HG03175 (cell line): ENCODE measurements at regions not wholly inside any gene's neighbourhood (a gene's known extent, or its start where the extent isn't known, plus 50 kb on each side); places are given as distances from the start of the nearest gene placed in this dataset.
"Not testable (repeated sequence)": the region's sequence is repeated elsewhere in the genome, so short reads cannot be mapped to it uniquely, and the experiment has no call there.

Source experiments
- ATAC-seq: cut with Tn5 transposase; IDR thresholded peaks from one replicate; pipeline ENCODE4 v1.9.1; 2021; ENCODE audit warnings: mild to moderate bottlenecking, moderate library complexity; ENCODE audit not compliant: unreplicated experiment

DNA sequence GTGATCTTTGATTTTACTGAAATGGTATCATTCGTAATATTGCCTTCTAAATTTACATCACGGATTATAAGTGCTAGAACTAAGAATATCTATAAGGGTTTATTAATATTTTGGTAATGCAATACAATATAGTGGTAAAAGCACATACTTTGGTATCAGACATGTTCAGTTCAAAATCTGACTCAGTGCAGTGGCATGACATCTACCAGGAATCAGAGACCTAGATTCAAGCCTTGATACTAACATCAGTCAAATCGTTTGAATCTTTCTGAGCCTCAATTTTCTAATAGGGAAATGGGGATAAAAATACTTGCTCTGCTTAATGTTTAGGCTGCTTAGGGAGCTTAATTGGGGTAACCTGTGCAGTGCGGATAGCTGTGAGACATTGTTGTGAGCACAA is 488.0 kb downstream of the BCKDHB start:
- ATAC-seq, result no peak

- ATAC-seq, result no peak
These were observed 486.0 kb downstream of the BCKDHB start for GRCh38 chr6:80592436-80592835.

DNA sequence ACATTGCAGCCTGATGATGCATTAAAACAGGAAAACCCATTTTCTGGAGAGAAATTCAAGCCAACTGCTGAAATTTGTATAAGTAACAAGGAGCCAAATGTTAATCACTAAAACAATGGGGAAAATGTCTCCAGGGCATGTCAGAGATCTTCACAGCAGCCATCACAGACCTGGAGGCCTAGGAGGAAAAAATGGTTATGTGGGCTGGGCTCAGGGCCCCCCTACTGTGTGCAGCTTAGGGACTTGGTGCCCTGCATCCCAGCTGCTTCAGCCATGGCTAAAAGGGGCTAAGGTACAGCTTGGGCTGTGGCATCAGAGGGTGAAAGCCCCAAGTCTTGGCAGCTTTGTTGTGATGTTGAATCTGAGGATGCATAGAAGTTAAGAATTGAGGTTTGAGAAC is 479.8 kb downstream of the BCKDHB start:
- ATAC-seq, result no peak

DNA sequence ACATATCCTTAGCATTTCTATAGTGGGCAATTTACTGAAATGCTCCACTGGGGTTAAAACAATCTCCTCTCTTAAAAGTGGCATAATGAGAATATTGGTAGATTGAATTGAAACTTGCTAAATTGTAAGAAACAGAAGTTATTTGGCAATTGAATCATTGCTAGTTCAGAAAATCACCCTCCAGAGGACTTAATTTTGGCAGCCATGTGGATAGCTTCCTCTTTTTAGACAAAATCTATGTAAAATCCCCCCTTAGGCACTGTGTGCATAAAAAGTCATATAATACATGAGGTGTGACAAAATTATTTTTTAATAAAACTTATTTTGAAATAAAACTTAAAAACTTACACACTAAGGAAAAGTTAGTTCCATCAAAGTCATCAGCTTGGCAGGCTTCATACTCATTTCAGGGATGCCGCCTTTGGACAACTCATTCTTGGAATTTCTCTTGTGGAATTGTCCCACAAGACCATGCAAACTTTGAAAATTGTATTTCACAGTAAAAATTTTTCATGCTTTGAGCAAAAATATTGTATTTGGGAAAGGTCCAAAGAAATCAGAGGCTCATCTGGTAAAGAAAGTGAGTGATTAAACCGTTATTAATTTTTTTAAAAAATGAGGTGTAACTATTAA is 473.0 kb downstream of the BCKDHB start:
- ATAC-seq, result no peak

DNA sequence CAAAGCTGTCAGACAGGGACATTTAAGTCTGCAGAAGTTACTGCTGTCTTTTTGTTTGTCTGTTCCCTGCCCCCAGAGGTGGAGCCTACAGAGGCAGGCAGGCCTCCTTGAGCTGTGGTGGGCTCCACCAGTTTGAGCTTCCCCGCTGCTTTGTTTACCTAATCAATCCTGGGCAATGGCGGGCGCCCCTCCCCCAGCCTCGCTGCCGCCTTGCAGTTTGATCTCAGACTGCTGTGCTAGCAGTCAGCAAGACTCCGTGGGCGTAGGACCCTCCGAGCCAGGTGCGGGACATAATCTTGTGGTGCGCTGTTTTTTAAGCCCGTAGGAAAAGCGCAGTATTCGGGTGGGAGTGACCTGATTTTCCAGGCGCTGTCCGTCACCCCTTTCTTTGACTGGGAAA is 466.8 kb downstream of the BCKDHB start:
- ATAC-seq, result not testable (repeated sequence)

DNA sequence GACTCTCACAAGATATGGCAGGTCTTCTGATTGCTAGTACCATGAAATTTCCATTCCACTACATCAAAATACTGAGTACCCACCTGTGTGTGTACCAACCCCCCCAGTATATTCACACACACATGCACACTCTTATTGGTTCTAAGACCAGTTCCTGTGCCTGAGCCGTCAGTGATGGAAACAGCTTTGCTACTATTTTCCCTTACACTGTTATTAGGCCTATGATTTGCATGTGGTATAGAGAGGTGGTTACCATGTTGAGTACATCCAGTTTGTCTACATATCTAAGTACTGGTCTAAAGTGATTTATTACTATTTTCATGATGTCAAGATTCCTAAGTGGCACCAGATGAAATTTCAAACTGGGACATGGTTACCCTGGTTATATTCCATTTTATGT is 459.9 kb downstream of the BCKDHB start:
- ATAC-seq, result no peak

DNA sequence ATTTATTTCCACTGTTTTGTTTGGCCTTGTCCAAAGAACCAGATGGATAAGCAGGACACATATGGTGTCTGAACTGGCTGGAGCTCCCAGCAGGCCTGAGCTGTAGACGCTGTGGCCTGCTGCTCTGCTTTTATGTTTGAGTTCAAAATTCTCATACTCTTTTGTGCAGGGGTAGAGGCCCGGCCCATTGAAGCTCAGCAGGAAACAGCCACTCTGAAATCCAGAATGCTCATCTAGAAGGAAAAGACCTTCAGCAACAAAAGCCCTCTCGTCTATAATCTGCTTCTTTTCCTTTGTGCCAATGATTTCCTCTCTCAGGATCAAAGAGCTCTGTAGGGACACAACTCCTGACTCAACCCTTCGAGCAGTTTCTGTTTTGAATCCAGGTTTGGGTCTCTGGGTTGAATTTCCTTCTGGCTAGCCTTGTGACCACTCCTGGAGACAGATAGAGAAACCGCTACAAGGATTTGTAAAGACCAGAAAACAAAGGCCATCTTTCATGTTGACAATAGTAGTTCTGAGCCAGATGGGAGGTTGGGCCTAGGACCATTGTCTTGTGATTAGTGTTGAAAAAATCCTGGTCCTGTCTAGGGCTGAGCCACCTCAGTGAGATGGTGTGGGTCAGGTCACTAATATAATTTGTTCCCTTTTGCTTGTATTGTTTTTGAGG is 446.7 kb downstream of the BCKDHB start:
- no peak for ATAC-seq

- no peak for ATAC-seq
These were observed 444.3 kb downstream of the BCKDHB start for GRCh38 chr6:80550748-80551147.

- ATAC-seq, result no peak
These were observed 443.8 kb downstream of the BCKDHB start for GRCh38 chr6:80550281-80550680.

- no peak for ATAC-seq
These were observed 442.1 kb downstream of the BCKDHB start for GRCh38 chr6:80548532-80548931.

DNA sequence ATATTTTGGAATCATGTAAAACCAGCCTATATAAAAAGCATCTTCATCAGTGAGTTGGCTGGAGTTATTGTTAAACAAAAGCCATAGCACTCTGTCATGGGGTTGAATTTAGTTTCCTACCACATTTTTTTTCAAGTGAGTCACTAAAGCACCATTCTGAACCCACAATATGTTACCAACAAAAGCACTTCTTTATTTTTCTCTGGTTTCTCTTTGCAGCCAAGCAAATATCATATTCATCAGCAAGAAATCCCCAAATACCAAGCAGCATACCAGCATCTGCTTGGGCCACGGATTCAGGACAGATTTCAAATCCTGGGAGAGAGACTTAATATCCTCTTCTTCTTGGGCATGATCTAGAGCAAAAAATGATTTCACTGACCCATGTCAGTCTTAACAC is 441.4 kb downstream of the BCKDHB start:
- no peak for ATAC-seq

DNA sequence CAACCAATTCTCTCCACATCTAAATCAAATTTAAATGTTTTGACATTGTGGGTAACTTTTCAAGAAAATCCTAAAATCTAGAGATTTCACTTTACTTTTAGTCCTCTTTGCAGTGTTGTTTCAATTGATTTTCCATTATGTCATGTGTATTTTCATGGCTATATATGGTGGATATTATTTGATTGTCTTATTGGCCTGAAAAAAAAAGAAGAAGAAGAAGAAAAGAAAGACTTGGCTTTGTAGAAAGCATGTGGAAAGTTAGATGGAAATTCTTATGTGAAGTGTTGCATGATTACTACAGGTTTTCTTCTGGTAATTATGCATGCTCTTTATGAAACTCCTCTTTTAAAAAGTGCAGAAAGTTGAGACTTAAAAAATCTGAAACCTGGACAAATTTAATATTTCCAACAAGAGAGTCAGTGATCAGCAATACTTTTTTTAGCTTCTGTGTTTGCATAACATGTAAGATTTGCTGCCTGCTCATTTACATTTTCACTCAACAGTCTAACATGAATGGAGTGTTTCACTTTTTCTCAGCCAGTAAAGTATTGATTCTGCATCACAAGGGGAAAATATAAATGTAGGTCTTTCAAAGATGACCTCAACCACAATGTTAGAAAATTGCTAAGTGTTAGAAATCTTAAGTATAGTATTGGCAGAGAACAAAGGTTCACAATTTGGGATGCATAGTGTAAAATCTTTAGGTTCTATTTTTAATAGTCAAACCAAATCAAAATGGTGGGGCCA is 438.7 kb downstream of the BCKDHB start:
- ATAC-seq, result no peak

DNA sequence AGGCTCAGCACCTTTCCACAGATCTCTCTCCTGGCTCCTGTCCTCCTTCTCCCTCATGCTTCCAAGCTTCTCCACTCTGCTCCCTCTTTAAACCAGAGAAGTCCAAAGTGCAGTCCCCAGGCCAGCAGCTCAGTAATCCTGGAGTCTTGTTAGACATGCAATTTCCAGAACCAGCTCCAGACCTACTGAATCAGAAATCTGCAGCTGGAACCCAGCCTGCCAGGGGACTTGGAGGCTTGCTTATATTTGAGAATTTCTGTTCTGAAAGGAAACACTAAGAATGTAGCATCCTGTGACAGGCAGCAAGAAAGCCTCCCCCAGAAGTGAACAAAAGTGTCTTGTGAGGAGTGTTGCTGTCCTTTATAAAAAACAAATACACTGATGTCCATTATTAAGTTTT is 438.1 kb downstream of the BCKDHB start:
- no peak for ATAC-seq

- no peak for ATAC-seq
These were observed 437.2 kb downstream of the BCKDHB start for GRCh38 chr6:80543598-80544222.

GRCh38 chr6:80543151-80543550 is 436.7 kb downstream of the BCKDHB start:
- no peak for ATAC-seq

- no peak for ATAC-seq
These were observed 435.4 kb downstream of the BCKDHB start for GRCh38 chr6:80541886-80542285.

DNA sequence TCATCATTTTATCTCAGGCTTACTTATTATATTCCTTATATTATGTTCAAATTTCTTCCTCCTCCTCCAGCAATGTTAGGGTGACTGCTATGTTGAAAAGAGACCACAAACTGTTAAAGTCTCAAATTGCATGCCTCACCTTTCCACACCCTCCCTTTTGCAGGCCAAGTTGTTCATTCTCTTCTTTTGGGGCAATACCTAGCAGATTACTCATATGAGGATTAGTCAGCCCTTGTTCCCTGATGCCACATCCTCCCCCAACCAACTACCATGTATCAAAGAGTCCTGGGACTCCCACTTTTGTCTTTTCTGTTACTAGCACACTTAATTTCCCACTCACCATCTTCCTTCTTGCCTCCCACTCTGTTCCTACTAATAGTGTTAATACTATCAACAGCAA is 434.7 kb downstream of the BCKDHB start:
- peak; percentile 42 for ATAC-seq

DNA sequence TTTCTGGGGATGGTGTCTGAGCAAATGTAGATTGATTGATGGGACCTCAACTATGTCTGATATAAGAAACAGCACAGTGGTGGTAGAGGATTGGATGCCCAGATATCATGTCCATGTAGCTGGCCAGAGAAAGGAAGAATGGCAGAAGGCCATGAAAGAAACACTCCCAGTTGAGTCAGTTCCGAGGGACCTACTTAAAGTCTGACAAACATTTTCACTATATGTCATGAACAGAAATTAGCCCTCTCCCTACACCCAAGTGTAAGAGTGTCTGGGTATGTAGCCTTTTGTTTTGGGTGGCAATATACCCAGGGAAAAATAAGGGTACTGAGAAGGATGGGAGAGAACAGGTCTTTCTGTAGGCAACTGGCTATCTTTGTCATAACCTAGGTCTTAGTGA is 434.2 kb downstream of the BCKDHB start:
- ATAC-seq, result no peak

GRCh38 chr6:80537118-80537972 is 430.9 kb downstream of the BCKDHB start:
- no peak for ATAC-seq

- no peak for ATAC-seq
These were observed 429.6 kb downstream of the BCKDHB start for GRCh38 chr6:80535914-80536565.
